WERI-Rb-1 (cell line): ENCODE measurements at regions not wholly inside any gene's neighbourhood (a gene's known extent, or its start where the extent isn't known, plus 50 kb on each side); places are given as distances from the start of the nearest gene placed in this dataset.

ENCODE experiments used
- DNase-seq: peaks from one replicate; pipeline ENCODE4 v3.0.0-alpha.2; 2020
- H3K27ac ChIP-seq: fragments of 250-450 bp; sonication (Bioruptor Pico); 2 replicates; pipeline ENCODE4 v1.5.1; 2020; ENCODE audit warnings: mild to moderate bottlenecking, moderate library complexity
- H3K27me3 ChIP-seq: fragments of 250-450 bp; sonication (Bioruptor Pico); 2 replicates; pipeline ENCODE4 v1.5.1; 2021; ENCODE audit warnings: mild to moderate bottlenecking, low read depth, moderate library complexity; ENCODE audit not compliant: insufficient read depth, severe bottlenecking
- H3K36me3 ChIP-seq: fragments of 250-450 bp; sonication (Bioruptor Pico); 2 replicates; pipeline ENCODE4 v1.5.1; 2020; ENCODE audit warnings: mild to moderate bottlenecking, moderate library complexity
- H3K4me3 ChIP-seq: 2 replicates; pipeline ENCODE4 v1.5.1; 2011; ENCODE audit warnings: low read depth, mild to moderate bottlenecking, control low read depth, low read length
- H3K9me3 ChIP-seq: fragments of 250-450 bp; sonication (Bioruptor Pico); 2 replicates; pipeline ENCODE4 v1.5.1; 2021; ENCODE audit warnings: mild to moderate bottlenecking, moderate library complexity; ENCODE audit not compliant: severe bottlenecking
- TF ChIP-seq, protein P1 (sequence below): IDR thresholded peaks from 2 replicates; pipeline ENCODE4 v1.5.1; 2011; ENCODE audit warnings: low read depth, mild to moderate bottlenecking, control low read depth, inconsistent platforms, low read length

DNA sequence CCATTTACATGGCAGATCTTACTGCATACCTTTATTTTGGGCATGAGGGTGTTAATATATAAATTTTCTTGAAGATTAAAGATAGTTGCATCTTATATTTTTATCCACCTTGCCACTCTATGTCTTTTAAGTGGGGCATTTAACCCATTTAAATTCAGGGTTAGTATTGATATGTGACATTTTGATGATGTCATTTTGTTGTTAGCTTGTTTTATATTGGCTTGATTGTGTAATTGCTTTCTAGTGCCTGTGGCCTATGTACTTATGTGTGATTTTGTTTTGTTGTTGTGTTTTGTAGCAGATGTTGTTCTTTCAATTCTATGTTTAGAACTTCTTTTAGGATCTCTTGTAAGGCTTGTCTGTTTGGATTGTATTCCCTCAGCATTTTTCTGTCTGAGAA, 939.9 kb upstream of the CDH9 start:
- TF ChIP-seq, protein P1, sequence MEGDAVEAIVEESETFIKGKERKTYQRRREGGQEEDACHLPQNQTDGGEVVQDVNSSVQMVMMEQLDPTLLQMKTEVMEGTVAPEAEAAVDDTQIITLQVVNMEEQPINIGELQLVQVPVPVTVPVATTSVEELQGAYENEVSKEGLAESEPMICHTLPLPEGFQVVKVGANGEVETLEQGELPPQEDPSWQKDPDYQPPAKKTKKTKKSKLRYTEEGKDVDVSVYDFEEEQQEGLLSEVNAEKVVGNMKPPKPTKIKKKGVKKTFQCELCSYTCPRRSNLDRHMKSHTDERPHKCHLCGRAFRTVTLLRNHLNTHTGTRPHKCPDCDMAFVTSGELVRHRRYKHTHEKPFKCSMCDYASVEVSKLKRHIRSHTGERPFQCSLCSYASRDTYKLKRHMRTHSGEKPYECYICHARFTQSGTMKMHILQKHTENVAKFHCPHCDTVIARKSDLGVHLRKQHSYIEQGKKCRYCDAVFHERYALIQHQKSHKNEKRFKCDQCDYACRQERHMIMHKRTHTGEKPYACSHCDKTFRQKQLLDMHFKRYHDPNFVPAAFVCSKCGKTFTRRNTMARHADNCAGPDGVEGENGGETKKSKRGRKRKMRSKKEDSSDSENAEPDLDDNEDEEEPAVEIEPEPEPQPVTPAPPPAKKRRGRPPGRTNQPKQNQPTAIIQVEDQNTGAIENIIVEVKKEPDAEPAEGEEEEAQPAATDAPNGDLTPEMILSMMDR, result no peak
- Histone ChIP-seq H3K9me3 (no peaks in the 10 kb centered on the region), H3K27me3 (no peaks in the 10 kb centered on the region), H3K36me3 (no peaks in the 10 kb centered on the region), H3K4me3 (no peak overlapping the region), H3K27ac (no peak overlapping the region)
- DNase-seq, result no peak

DNA sequence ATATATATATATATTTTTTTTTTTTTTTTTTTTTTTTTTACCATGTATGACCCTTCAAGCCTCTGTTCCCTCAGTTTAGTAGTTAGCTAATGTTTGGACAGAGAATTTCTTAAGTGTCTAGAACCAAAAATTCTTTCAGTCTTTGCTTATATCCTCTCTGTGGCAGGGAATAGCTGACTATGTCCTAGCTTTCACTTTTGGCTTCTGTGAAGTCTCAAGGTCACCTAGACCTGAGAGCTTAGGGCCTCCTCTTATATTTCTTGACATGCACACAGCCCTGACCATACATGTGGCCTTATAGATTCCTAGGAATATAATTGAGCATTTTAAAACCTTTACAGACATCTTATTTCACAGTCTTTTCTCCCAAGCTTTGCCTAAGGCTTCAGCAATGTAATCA, 930.8 kb upstream of the CDH9 start:
- no peaks in the 10 kb centered on the region for H3K9me3 ChIP-seq
- no peak overlapping the region for H3K27ac ChIP-seq

DNA sequence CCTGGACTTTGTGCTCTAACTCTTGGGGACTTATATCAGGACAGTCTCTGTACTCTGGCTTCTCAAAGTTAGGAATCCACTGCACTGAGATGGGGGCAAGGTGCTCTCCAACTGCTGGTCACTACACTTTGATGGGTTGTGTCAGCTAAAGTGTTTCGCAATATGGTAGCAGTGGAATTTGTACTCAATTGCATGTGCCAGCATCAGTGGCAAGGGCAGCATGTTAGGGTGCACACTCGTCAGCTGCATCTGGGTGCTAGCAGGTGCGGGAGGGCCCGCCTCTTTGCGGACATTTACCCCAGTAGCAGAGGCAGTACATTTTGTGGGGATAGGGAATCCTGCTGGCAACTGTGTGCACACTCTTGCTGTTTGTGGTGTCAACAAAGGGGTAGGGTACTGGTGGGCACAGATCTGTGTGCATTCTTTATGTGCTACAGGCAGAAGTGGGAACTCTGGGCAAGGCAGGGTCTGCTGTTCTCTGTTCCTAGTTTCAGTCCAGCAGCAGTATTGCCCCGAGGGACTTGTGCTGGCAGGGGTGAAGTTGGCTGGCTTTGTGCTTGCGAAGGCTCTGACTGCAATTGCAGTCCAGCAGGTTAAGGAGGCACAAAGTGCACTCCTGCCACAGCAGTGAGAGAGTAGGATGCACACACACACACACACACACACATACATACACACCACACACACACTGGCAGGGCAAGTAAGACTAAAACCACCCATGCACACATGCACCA, 924.8 kb upstream of the CDH9 start:
- TF ChIP-seq, protein P1, result no peak
- no peaks in the 10 kb centered on the region for H3K9me3 ChIP-seq
- DNase-seq, result no peak
- no peaks in the 10 kb centered on the region for H3K36me3 ChIP-seq
- H3K27ac ChIP-seq, result no peak overlapping the region
- no peaks in the 10 kb centered on the region for H3K27me3 ChIP-seq
- H3K4me3 ChIP-seq, result no peak overlapping the region

More for the DNA sequence above, 930.8 kb upstream of the CDH9 start:
- no peaks in the 10 kb centered on the region for H3K36me3 ChIP-seq
- TF ChIP-seq, protein P1, result no peak
- H3K4me3 ChIP-seq, result no peak overlapping the region
- H3K27me3 ChIP-seq, result no peaks in the 10 kb centered on the region
- DNase-seq, result no peak

DNA sequence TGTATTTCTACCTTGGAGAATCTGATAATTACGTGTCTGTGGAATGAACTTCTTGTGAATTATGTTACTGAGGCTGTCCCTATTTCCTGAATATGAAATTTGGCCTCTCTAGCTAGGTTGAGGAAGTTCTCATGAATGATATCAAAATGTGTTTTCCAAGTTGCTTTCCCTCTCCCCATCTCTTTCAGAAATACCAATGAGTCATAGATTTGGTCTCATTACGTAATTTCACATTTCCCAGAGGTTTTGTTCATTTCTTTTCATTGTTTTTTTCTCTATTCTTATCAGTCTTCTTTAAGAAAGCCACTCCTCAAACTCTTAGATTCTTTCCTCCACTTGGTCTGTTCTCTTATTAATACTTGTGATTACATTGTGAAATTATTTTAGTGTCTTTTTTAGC, 923.8 kb upstream of the CDH9 start:
- Histone ChIP-seq H3K36me3 (no peaks in the 10 kb centered on the region), H3K27me3 (no peaks in the 10 kb centered on the region), H3K27ac (no peak overlapping the region), H3K9me3 (no peaks in the 10 kb centered on the region), H3K4me3 (no peak overlapping the region)
- TF ChIP-seq, protein P1, result no peak
- DNase-seq, result no peak

DNA sequence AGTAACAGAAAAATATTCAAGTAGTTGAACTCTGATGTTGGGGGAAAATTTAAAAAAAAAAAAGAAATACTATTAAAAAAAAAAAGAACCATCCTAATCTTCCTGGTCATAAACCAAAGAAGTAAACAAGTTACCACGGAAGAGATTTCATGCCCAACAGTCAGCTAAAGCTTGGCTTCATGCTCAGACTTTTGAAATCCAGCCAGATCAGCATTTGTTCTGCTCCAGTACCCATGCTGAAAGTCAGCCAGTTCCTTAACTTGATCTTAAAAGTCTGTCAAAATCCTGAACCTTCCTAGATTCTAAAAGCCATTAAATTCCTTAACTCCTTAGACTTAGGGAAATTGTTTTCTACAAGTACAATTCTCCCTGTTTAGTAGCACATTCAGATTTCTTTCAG, 908.7 kb upstream of the CDH9 start:
- TF ChIP-seq, protein P1, result no peak
- no peaks in the 10 kb centered on the region for H3K27me3 ChIP-seq
- no peaks in the 10 kb centered on the region for H3K36me3 ChIP-seq
- H3K9me3 ChIP-seq, result no peaks in the 10 kb centered on the region
- DNase-seq, result no peak
- H3K4me3 ChIP-seq, result no peak overlapping the region
- H3K27ac ChIP-seq, result no peak overlapping the region

DNA sequence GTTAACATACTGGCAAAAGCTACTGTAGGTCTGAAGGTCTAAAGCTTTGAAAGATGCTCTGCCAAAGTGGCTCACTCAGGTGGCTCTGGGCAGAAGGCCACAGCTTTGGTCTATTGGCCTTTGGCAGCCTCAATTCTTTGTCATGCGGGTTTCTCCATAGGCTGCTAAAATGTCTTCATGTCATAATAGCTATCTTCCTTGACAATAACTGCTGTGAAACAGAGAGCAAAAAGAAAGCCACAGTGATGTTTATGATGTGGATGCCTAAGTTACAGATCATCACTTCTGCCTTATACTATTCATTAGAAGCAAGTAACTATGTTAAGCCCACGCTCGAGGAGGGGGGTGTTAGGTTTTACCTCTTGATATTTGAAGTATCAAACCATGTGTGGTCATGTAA, 906.1 kb upstream of the CDH9 start:
- H3K27ac ChIP-seq, result no peak overlapping the region
- H3K36me3 ChIP-seq, result no peaks in the 10 kb centered on the region
- H3K9me3 ChIP-seq, result no peaks in the 10 kb centered on the region
- H3K4me3 ChIP-seq, result no peak overlapping the region
- no peaks in the 10 kb centered on the region for H3K27me3 ChIP-seq
- DNase-seq, result no peak
- TF ChIP-seq, protein P1, result no peak
